Thyroid gland (tissue), 4 donors: ENCODE measurements at regions not wholly inside any gene's neighbourhood (a gene's known extent, or its start where the extent isn't known, plus 50 kb on each side); places are given as distances from the start of the nearest gene placed in this dataset.

ENCODE experiments used
- DNase-seq, 2 donors: peaks; one replicate each; pipeline ENCODE4 v3.0.0-alpha.2; 2019
- H3K27ac ChIP-seq, 3 donors: fragments of 200-600 bp; sonication (generic); 1 replicate in 2 of 3; 2 replicates in 1 of 3; pipeline ENCODE4 v1.5.1; 2016 to 2019; ENCODE audit warnings: mild to moderate bottlenecking in 1 of 3, moderate library complexity in 1 of 3
- H3K27me3 ChIP-seq: fragments of 200-600 bp; sonication (generic); one replicate; pipeline ENCODE4 v1.5.1; 2019
- H3K36me3 ChIP-seq, 2 donors: fragments of 200-600 bp; sonication (generic); one replicate each; pipeline ENCODE4 v1.5.1; 2016 to 2019
- H3K4me1 ChIP-seq, 2 donors: fragments of 200-600 bp; sonication (generic); one replicate each; pipeline ENCODE4 v1.5.1; 2017 to 2019
- H3K4me3 ChIP-seq, 3 donors: fragments of 200-600 bp; sonication (generic); replicated peaks in 1 of 3; 1 replicate in 2 of 3; 2 replicates in 1 of 3; pipeline ENCODE4 v1.5.1; 2016; ENCODE audit warnings: mild to moderate bottlenecking in 1 of 3
- H3K9me3 ChIP-seq: fragments of 200-600 bp; sonication (generic); one replicate; pipeline ENCODE4 v1.5.1; 2017
- POLR2A ChIP-seq, 2 donors: fragments of 450-650 bp; IDR thresholded peaks; one replicate each; pipeline ENCODE4 v1.6.1; 2017; ENCODE audit warnings: antibody characterized with exemption in 2 of 2, mild to moderate bottlenecking in 2 of 2, moderate library complexity in 1 of 2
- WGBS, 2 donors: methylation state at CpG; one replicate each; pipeline ENCODE4 v1.1.5; 2017; 5-methylcytosine and 5-hydroxymethylcytosine counted together
- intact Hi-C: fragments of 100-400 bp; cut with DNase I; formaldehyde crosslinking; loops from one replicate; pipeline ENCODE4 v1.15.1; 2023
- TF ChIP-seq, protein P1 (sequence below), 6 experiments: fragments of 200-600 bp in 3 of 6; fragments of 450-650 bp in 3 of 6; sonication (generic) in 3 of 6; IDR thresholded peaks; one replicate each; pipeline ENCODE4 v1.5.1; 2016 to 2019; ENCODE audit warnings: antibody characterized with exemption in 6 of 6, mild to moderate bottlenecking in 2 of 6, inconsistent platforms in 1 of 6, moderate library complexity in 1 of 6

DNA sequence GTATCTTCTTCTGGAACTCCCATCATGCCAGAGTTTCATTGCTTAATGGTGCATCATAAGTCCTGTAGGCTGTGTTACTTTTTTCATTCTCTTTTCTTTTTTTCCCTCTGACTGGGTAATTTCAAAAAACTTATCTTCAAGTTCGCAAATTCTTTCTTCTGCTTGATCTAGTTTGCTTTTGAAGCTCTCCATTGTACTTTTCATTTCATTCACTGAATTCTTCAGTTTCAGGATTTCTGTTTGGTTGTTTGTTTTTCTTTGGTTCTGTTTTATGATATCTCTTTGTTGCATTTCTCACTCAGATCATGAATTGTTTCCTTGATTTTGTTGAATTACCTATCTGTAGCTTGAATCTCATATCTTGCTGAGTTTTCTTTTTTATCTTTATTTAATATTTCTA is 83.3 kb upstream of the PRMT8 start:
- TF ChIP-seq POLR2A (IDR thresholded peaks at IDR 0.05): no peak
- TF ChIP-seq, protein P1, sequence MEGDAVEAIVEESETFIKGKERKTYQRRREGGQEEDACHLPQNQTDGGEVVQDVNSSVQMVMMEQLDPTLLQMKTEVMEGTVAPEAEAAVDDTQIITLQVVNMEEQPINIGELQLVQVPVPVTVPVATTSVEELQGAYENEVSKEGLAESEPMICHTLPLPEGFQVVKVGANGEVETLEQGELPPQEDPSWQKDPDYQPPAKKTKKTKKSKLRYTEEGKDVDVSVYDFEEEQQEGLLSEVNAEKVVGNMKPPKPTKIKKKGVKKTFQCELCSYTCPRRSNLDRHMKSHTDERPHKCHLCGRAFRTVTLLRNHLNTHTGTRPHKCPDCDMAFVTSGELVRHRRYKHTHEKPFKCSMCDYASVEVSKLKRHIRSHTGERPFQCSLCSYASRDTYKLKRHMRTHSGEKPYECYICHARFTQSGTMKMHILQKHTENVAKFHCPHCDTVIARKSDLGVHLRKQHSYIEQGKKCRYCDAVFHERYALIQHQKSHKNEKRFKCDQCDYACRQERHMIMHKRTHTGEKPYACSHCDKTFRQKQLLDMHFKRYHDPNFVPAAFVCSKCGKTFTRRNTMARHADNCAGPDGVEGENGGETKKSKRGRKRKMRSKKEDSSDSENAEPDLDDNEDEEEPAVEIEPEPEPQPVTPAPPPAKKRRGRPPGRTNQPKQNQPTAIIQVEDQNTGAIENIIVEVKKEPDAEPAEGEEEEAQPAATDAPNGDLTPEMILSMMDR (IDR thresholded peaks at IDR 0.05): no peak
- DNase-seq: no peak
- Histone ChIP-seq H3K27ac (no peak overlapping the region), H3K27me3 (no peaks in the 10 kb centered on the region), H3K4me3 (no peak overlapping the region), H3K4me1 (no peaks in the 10 kb centered on the region), H3K9me3 (no peaks in the 10 kb centered on the region), H3K36me3 (no peaks in the 10 kb centered on the region)
- WGBS, 2 donors: 92 to 100% methylated on average over 1 of the region's 1 CpG
- intact Hi-C loops: no loop called here

DNA sequence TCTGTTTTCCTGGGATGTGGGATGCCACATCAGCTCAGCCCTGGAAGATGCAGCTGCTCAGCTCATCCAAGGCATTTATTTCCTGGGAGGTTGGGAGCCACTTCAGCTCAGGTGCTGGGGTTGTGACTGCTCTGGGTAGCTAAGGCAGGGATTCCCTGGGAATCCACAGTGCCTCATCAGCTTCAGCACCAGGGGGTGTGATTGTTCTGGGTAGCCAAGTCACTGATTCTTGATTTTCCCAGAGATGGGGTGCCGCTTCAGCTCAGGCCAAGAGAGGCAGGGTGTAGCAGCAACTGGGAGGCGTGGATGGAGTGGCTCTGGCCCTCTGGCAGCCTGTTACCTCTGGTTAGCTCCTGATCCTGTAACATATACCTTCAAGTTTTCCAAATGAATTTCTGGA is 81.3 kb upstream of the PRMT8 start:
- DNase-seq: no peak
- Histone ChIP-seq H3K4me3 (no peak overlapping the region), H3K27ac (no peak overlapping the region), H3K9me3 (no peaks in the 10 kb centered on the region), H3K36me3 (no peaks in the 10 kb centered on the region), H3K4me1 (no peaks in the 10 kb centered on the region), H3K27me3 (no peaks in the 10 kb centered on the region)
- no peak for TF ChIP-seq POLR2A (IDR thresholded peaks at IDR 0.05)
- TF ChIP-seq, protein P1 (IDR thresholded peaks at IDR 0.05): no peak
- WGBS, 2 donors: 65 to 91% methylated on average over 2 of the region's 2 CpGs
- intact Hi-C loops: no loop called here

DNA sequence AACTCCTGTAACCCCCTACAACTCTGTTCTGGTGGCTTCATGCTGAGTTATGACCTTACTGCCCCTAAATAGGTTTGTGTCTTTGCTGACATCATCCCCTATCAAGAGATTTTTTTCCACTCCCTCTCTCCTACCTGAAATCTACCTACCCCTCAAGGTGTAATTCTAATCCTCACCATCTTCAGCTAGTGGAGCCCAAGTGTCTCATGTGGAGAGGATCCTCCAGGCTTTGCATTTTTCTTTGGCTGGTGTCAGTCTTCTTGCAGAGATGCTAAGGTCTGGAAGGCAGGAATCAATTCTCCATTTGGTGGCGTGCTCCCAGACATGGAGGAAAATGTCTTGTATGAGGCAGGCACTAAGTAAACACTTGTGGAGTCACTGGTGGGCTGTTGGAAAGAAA is 74.8 kb upstream of the PRMT8 start:
- 88 to 90% methylated on average over 1 of the region's 1 CpG for WGBS, 2 donors
- Histone ChIP-seq H3K4me3 (no peak overlapping the region), H3K4me1 (no peaks in the 10 kb centered on the region), H3K36me3 (no peaks in the 10 kb centered on the region), H3K27me3 (no peaks in the 10 kb centered on the region), H3K9me3 (no peaks in the 10 kb centered on the region), H3K27ac (no peak overlapping the region)
- intact Hi-C loops: no loop called here
- no peak for TF ChIP-seq POLR2A (IDR thresholded peaks at IDR 0.05)
- TF ChIP-seq, protein P1 (IDR thresholded peaks at IDR 0.05): no peak
- no peak for DNase-seq

DNA sequence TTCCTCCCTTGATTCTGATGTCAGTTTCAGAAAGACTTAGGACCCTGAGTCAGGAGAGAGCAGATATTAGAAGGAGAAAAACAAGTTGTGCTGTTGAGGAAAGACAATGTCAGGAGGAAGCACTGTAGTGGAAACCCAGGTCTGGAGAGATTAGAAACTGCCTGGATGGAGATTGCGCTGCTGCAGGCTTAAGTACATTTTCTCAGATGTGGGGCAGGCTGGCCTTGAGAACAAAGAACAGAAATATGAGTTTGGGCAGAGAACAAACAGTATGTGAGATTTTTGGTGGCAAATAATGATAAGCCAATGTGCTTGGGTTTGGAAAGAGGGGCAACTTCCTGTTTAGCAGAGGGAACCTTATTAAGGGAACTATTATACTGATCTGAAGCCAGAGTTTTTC is 74.3 kb upstream of the PRMT8 start:
- intact Hi-C loops: no loop called here
- Histone ChIP-seq H3K36me3 (no peaks in the 10 kb centered on the region), H3K9me3 (no peaks in the 10 kb centered on the region), H3K27me3 (no peaks in the 10 kb centered on the region), H3K4me3 (no peak overlapping the region), H3K27ac (no peak overlapping the region), H3K4me1 (no peaks in the 10 kb centered on the region)
- WGBS, 2 donors: 85 to 94% methylated on average over 1 of the region's 1 CpG
- DNase-seq: no peak
- TF ChIP-seq POLR2A (IDR thresholded peaks at IDR 0.05): no peak
- TF ChIP-seq, protein P1 (IDR thresholded peaks at IDR 0.05): no peak

DNA sequence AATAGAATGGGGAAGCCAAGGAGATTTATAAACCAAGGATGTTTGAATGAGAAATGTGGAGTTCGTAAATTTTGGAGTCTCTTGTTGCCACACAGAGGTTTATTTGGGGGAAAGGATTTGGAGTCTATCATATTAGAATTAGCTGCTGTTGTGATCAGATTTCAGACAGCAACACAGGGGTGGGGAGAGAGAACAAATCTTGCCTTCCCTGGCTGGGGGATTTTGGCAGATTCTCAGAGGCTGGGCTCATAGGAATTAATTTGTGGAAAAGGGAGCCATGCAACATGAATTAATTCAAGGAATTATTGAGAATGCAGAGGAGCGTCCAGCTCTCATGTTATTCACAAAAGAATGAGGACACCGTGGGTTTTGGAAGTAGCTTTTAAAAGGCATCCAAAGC is 73.9 kb upstream of the PRMT8 start:
- Histone ChIP-seq H3K36me3 (no peaks in the 10 kb centered on the region), H3K4me3 (no peak overlapping the region), H3K4me1 (no peaks in the 10 kb centered on the region), H3K9me3 (no peaks in the 10 kb centered on the region), H3K27me3 (no peaks in the 10 kb centered on the region), H3K27ac (no peak overlapping the region)
- 76 to 78% methylated on average over 3 of the region's 3 CpGs for whole genome bisulfite sequencing, 2 donors
- no peak for DNase-seq
- TF ChIP-seq POLR2A (IDR thresholded peaks at IDR 0.05): no peak
- TF ChIP-seq, protein P1 (IDR thresholded peaks at IDR 0.05): no peak
- intact Hi-C loops: no loop called here
